ENCODE measurements at regions not wholly inside any gene's neighbourhood (a gene's known extent, or its start where the extent isn't known, plus 50 kb on each side); places are given as distances from the start of the nearest gene placed in this dataset.
"Not testable (repeated sequence)": the region's sequence is repeated elsewhere in the genome, so short reads cannot be mapped to it uniquely, and the experiment has no call there.

GRCh38 chr2:144984038-144984437 is 464.1 kb upstream of the ZEB2 start:
- H3K27ac ChIP-seq (ENCODE audit: low read depth, low read length) = no peak overlapping the region
- WGBS, 3 donors = 54 to 94% (median 70%) methylated on average over 1 of the region's 1 CpG

GRCh38 chr2:144983107-144983506 is 463.2 kb upstream of the ZEB2 start:
- H3K27ac ChIP-seq (ENCODE audit: low read depth, low read length) = no peak overlapping the region
- WGBS, 3 donors = 81 to 89% (median 84%) methylated on average over 2 of the region's 2 CpGs

GRCh38 chr2:144982481-144982880 is 462.6 kb upstream of the ZEB2 start:
- H3K27ac ChIP-seq (ENCODE audit: low read depth, low read length) = no peak overlapping the region
- WGBS, 3 donors = 50 to 83% (median 76%) methylated on average over 2 of the region's 2 CpGs

GRCh38 chr2:144975881-144976280 is 456.0 kb upstream of the ZEB2 start:
- H3K27ac ChIP-seq (ENCODE audit: low read depth, low read length) = no peak overlapping the region

GRCh38 chr2:144972676-144973075 is 452.8 kb upstream of the ZEB2 start:
- 65 to 83% (median 81%) methylated on average over 3 of the region's 3 CpGs for WGBS, 3 donors
- no peak overlapping the region for H3K27ac ChIP-seq (ENCODE audit: low read depth, low read length)

More at GRCh38 chr2:144975881-144976280, 456.0 kb upstream of the ZEB2 start:
- WGBS, 3 donors = 86 to 96% (median 93%) methylated on average over 3 of the region's 3 CpGs

- no peak overlapping the region for H3K27ac ChIP-seq (ENCODE audit: low read depth, low read length)
- WGBS, 3 donors = 78 to 82% (median 78%) methylated on average over 6 of the region's 6 CpGs
These were observed 451.9 kb upstream of the ZEB2 start for GRCh38 chr2:144971786-144972335.

- not testable (repeated sequence) for H3K27ac ChIP-seq (ENCODE audit: low read depth, low read length)
- WGBS, 3 donors = 84 to 95% (median 88%) methylated on average over 1 of the region's 1 CpG
These were observed 450.5 kb upstream of the ZEB2 start for GRCh38 chr2:144970410-144970809.

GRCh38 chr2:144969564-144969963 is 449.6 kb upstream of the ZEB2 start:
- not testable (repeated sequence) for H3K27ac ChIP-seq (ENCODE audit: low read depth, low read length)
- WGBS, 3 donors = 86 to 94% (median 88%) methylated on average over 1 of the region's 1 CpG

- 77 to 87% (median 85%) methylated on average over 2 of the region's 2 CpGs for WGBS, 3 donors
- no peak overlapping the region for H3K27ac ChIP-seq (ENCODE audit: low read depth, low read length)
These were observed 448.0 kb upstream of the ZEB2 start for GRCh38 chr2:144967961-144968360.

GRCh38 chr2:144965172-144965571 is 445.3 kb upstream of the ZEB2 start:
- no peak overlapping the region for H3K27ac ChIP-seq (ENCODE audit: low read depth, low read length)
- WGBS, 3 donors = 84 to 92% (median 88%) methylated on average over 4 of the region's 4 CpGs

- WGBS, 3 donors = 77 to 92% (median 82%) methylated on average over 2 of the region's 2 CpGs
- no peak overlapping the region for H3K27ac ChIP-seq (ENCODE audit: low read depth, low read length)
These were observed 443.1 kb upstream of the ZEB2 start for GRCh38 chr2:144963031-144963430.

GRCh38 chr2:144959416-144959815 is 439.5 kb upstream of the ZEB2 start:
- WGBS, 3 donors = 81 to 91% (median 89%) methylated on average over 2 of the region's 2 CpGs

GRCh38 chr2:144950899-144951560 is 431.1 kb upstream of the ZEB2 start:
- no peak overlapping the region for H3K27ac ChIP-seq (ENCODE audit: low read depth, low read length)
- WGBS, 3 donors = 86 to 91% (median 89%) methylated on average over 3 of the region's 3 CpGs

More at GRCh38 chr2:144959416-144959815, 439.5 kb upstream of the ZEB2 start:
- no peak overlapping the region for H3K27ac ChIP-seq (ENCODE audit: low read depth, low read length)

GRCh38 chr2:144948205-144948855 is 428.4 kb upstream of the ZEB2 start:
- WGBS, 3 donors = 82 to 92% (median 91%) methylated on average over 2 of the region's 2 CpGs
- H3K27ac ChIP-seq (ENCODE audit: low read depth, low read length) = no peak overlapping the region

- H3K27ac ChIP-seq (ENCODE audit: low read depth, low read length) = no peak overlapping the region
- 48 to 87% (median 84%) methylated on average over 2 of the region's 2 CpGs for WGBS, 3 donors
These were observed 427.8 kb upstream of the ZEB2 start for GRCh38 chr2:144947709-144948037.

- WGBS, 3 donors = 39 to 84% (median 46%) methylated on average over 1 of the region's 1 CpG
- no peak overlapping the region for H3K27ac ChIP-seq (ENCODE audit: low read depth, low read length)
These were observed 426.3 kb upstream of the ZEB2 start for GRCh38 chr2:144946263-144946662.

- WGBS, 3 donors = 86 to 96% (median 88%) methylated on average over 5 of the region's 5 CpGs
- H3K27ac ChIP-seq (ENCODE audit: low read depth, low read length) = no peak overlapping the region
These were observed 424.8 kb upstream of the ZEB2 start for GRCh38 chr2:144944546-144945220.

- H3K27ac ChIP-seq (ENCODE audit: low read depth, low read length) = no peak overlapping the region
- 50 to 79% (median 53%) methylated on average over 2 of the region's 2 CpGs for WGBS, 3 donors
These were observed 424.1 kb upstream of the ZEB2 start for GRCh38 chr2:144943986-144944385.

GRCh38 chr2:144943293-144943941 is 423.5 kb upstream of the ZEB2 start:
- WGBS, 3 donors = 69 to 73% (median 70%) methylated on average over 5 of the region's 5 CpGs
- H3K27ac ChIP-seq (ENCODE audit: low read depth, low read length) = no peak overlapping the region

Measured in adipose tissue (tissue), 3 donors.